GM20000 (cell line): ENCODE measurements at regions not wholly inside any gene's neighbourhood (a gene's known extent, or its start where the extent isn't known, plus 50 kb on each side); places are given as distances from the start of the nearest gene placed in this dataset.

ENCODE experiments used
- DNase-seq: peaks from one replicate; pipeline ENCODE4 v3.0.0; 2012; ENCODE audit warnings: low spot score
- CTCF ChIP-seq: IDR thresholded peaks from 2 replicates; pipeline ENCODE4 v1.5.1; 2012; ENCODE audit warnings: mild to moderate bottlenecking, control low read depth; ENCODE audit errors: extremely low read depth, missing control alignments

- no peak for DNase-seq
- TF ChIP-seq CTCF: no peak
Observed at GRCh38 chr21:25031750-25032149, 575.5 kb downstream of the MRPL39 start.

GRCh38 chr21:25029580-25029979 lies 577.7 kb downstream of the MRPL39 start:
- no peak for DNase-seq
- no peak for TF ChIP-seq CTCF

GRCh38 chr21:25025596-25025995 lies 581.7 kb downstream of the MRPL39 start:
- DNase-seq: no peak
- no peak for TF ChIP-seq CTCF

GRCh38 chr21:25024639-25025038 lies 582.6 kb downstream of the MRPL39 start:
- TF ChIP-seq CTCF: no peak
- no peak for DNase-seq

- DNase-seq: no peak
- TF ChIP-seq CTCF: no peak
Observed at GRCh38 chr21:25005388-25005787, 601.9 kb downstream of the MRPL39 start.

- DNase-seq: no peak
- no peak for TF ChIP-seq CTCF
Observed at GRCh38 chr21:25002676-25003075, 604.6 kb downstream of the MRPL39 start.

- DNase-seq: no peak
- no peak for TF ChIP-seq CTCF
Observed at GRCh38 chr21:24995216-24995615, 612.1 kb downstream of the MRPL39 start.
